ENCODE measurements at regions not wholly inside any gene's neighbourhood (a gene's known extent, or its start where the extent isn't known, plus 50 kb on each side); places are given as distances from the start of the nearest gene placed in this dataset.

- 89 to 90% (median 90%) methylated on average over 3 of the region's 3 CpGs for WGBS, 3 donors
- Histone ChIP-seq H3K36me3 (no peaks in the 10 kb centered on the region), H3K9me3 (no peaks in the 10 kb centered on the region), H3K27ac (no peak overlapping the region), H3K27me3 (no peaks in the 10 kb centered on the region), H3K4me1 (ENCODE audit: insufficient read depth) (no peaks in the 10 kb centered on the region), H3K4me3 (no peak overlapping the region)
- intact Hi-C loops (cut with DNase I), result no loop called here
- TF ChIP-seq CTCF (IDR thresholded peaks at IDR 0.05), result no peak
- TF ChIP-seq EP300 (IDR thresholded peaks at IDR 0.05), result no peak
- no peak for TF ChIP-seq POLR2A (IDR thresholded peaks at IDR 0.05)
- DNase-seq, result no peak
Observed at GRCh38 chrX:43479070-43479469, 177.0 kb upstream of the MAOA start.

- intact Hi-C loops (cut with DNase I), result no loop called here
- H3K27ac ChIP-seq, result no peak overlapping the region
- no peak overlapping the region for H3K4me3 ChIP-seq
- TF ChIP-seq EP300 (IDR thresholded peaks at IDR 0.05), result no peak
- DNase-seq, result no peak
- H3K9me3 ChIP-seq, result no peaks in the 10 kb centered on the region
- no peaks in the 10 kb centered on the region for H3K4me1 ChIP-seq (ENCODE audit: insufficient read depth)
- 60 to 70% (median 65%) methylated on average over 4 of the region's 4 CpGs for WGBS, 3 donors
- no peaks in the 10 kb centered on the region for H3K27me3 ChIP-seq
- no peaks in the 10 kb centered on the region for H3K36me3 ChIP-seq
Observed at GRCh38 chrX:43479850-43480249, 176.2 kb upstream of the MAOA start.

GRCh38 chrX:43481576-43481975, 174.5 kb upstream of the MAOA start:
- Histone ChIP-seq H3K4me3 (no peak overlapping the region), H3K27ac (no peak overlapping the region), H3K36me3 (no peaks in the 10 kb centered on the region), H3K4me1 (ENCODE audit: insufficient read depth) (no peaks in the 10 kb centered on the region), H3K9me3 (no peaks in the 10 kb centered on the region), H3K27me3 (no peaks in the 10 kb centered on the region)
- DNase-seq, result no peak
- TF ChIP-seq CTCF (IDR thresholded peaks at IDR 0.05) (no peak), EP300 (IDR thresholded peaks at IDR 0.05) (no peak), POLR2A (IDR thresholded peaks at IDR 0.05) (no peak)
- intact Hi-C loops (cut with DNase I), result no loop called here
- WGBS, 3 donors, result 45 to 59% (median 56%) methylated on average over 5 of the region's 5 CpGs

GRCh38 chrX:43493756-43494155, 162.3 kb upstream of the MAOA start:
- TF ChIP-seq CTCF (IDR thresholded peaks at IDR 0.05), result no peak
- no peak for TF ChIP-seq EP300 (IDR thresholded peaks at IDR 0.05)
- no peak for TF ChIP-seq POLR2A (IDR thresholded peaks at IDR 0.05)
- Histone ChIP-seq H3K27ac (no peak overlapping the region), H3K27me3 (no peaks in the 10 kb centered on the region), H3K4me1 (ENCODE audit: insufficient read depth) (no peaks in the 10 kb centered on the region), H3K4me3 (no peak overlapping the region), H3K36me3 (no peaks in the 10 kb centered on the region), H3K9me3 (no peaks in the 10 kb centered on the region)
- DNase-seq, result no peak
- 25 to 29% (median 28%) methylated on average over 3 of the region's 3 CpGs for WGBS, 3 donors
- intact Hi-C loops (cut with DNase I), result no loop called here

- no peaks in the 10 kb centered on the region for H3K27me3 ChIP-seq
- WGBS, 3 donors, result 41 to 47% (median 46%) methylated on average over 1 of the region's 1 CpG
- intact Hi-C loops (cut with DNase I), result no loop called here
- no peak for DNase-seq
- H3K9me3 ChIP-seq, result no peaks in the 10 kb centered on the region
- no peak overlapping the region for H3K27ac ChIP-seq
- TF ChIP-seq CTCF (IDR thresholded peaks at IDR 0.05) (no peak), POLR2A (IDR thresholded peaks at IDR 0.05) (no peak), EP300 (IDR thresholded peaks at IDR 0.05) (no peak)
- no peaks in the 10 kb centered on the region for H3K36me3 ChIP-seq
- no peak overlapping the region for H3K4me3 ChIP-seq
- H3K4me1 ChIP-seq (ENCODE audit: insufficient read depth), result no peaks in the 10 kb centered on the region
Observed at GRCh38 chrX:43500246-43500645, 155.9 kb upstream of the MAOA start.
